ENCODE measurements at regions not wholly inside any gene's neighbourhood (a gene's known extent, or its start where the extent isn't known, plus 50 kb on each side); places are given as distances from the start of the nearest gene placed in this dataset.

GRCh38 chr13:22311734-22312404 is 641.0 kb downstream of the FGF9 start:
- TF ChIP-seq CTCF (IDR thresholded peaks at IDR 0.05) (no peak), EZH2 (IDR thresholded peaks at IDR 0.05; ENCODE audit: borderline replicate concordance, insufficient read depth, low read depth, low read length, poor library complexity, severe bottlenecking) (no peak)

Measured in B cell (primary cell).